GM21515 (cell line): ENCODE measurements at regions not wholly inside any gene's neighbourhood (a gene's known extent, or its start where the extent isn't known, plus 50 kb on each side); places are given as distances from the start of the nearest gene placed in this dataset.
"Not testable (repeated sequence)": the region's sequence is repeated elsewhere in the genome, so short reads cannot be mapped to it uniquely, and the experiment has no call there.

ENCODE experiments used
- ATAC-seq: cut with Tn5 transposase; IDR thresholded peaks from one replicate; pipeline ENCODE4 v1.9.1; 2021; ENCODE audit not compliant: unreplicated experiment

- no peak for ATAC-seq
Measured at GRCh38 chr3:31095255-31095654, 200.8 kb upstream of the GADL1 start.

- no peak for ATAC-seq
Measured at GRCh38 chr3:31096661-31097395, 202.4 kb upstream of the GADL1 start.

GRCh38 chr3:31100519-31100918, 206.1 kb upstream of the GADL1 start:
- ATAC-seq, result no peak

- ATAC-seq, result not testable (repeated sequence)
Measured at GRCh38 chr3:31101285-31101684, 206.8 kb upstream of the GADL1 start.

- no peak for ATAC-seq
Measured at GRCh38 chr3:31102196-31102879, 207.9 kb upstream of the GADL1 start.

GRCh38 chr3:31103181-31103580, 208.7 kb upstream of the GADL1 start:
- no peak for ATAC-seq

- ATAC-seq, result no peak
Measured at GRCh38 chr3:31103623-31104180, 209.2 kb upstream of the GADL1 start.

GRCh38 chr3:31105011-31105410, 210.6 kb upstream of the GADL1 start:
- ATAC-seq, result no peak

- ATAC-seq, result no peak
Measured at GRCh38 chr3:31105438-31106077, 211.1 kb upstream of the GADL1 start.

GRCh38 chr3:31106204-31106603, 211.7 kb upstream of the GADL1 start:
- no peak for ATAC-seq

- ATAC-seq, result peak; percentile 94
Measured at GRCh38 chr3:31106912-31107311, 212.5 kb upstream of the GADL1 start.

- no peak for ATAC-seq
Measured at GRCh38 chr3:31114929-31115283, 220.4 kb upstream of the GADL1 start.

- not testable (repeated sequence) for ATAC-seq
Measured at GRCh38 chr3:31115531-31115930, 221.1 kb upstream of the GADL1 start.

- no peak for ATAC-seq
Measured at GRCh38 chr3:31116651-31117050, 222.2 kb upstream of the GADL1 start.

- no peak for ATAC-seq
Measured at GRCh38 chr3:31117854-31118253, 223.4 kb upstream of the GADL1 start.

- no peak for ATAC-seq
Measured at GRCh38 chr3:31124373-31124772, 229.9 kb upstream of the GADL1 start.

GRCh38 chr3:31125413-31126020, 231.1 kb upstream of the GADL1 start:
- no peak for ATAC-seq

GRCh38 chr3:31129241-31129640, 234.8 kb upstream of the GADL1 start:
- no peak for ATAC-seq

- ATAC-seq, result peak; percentile 56
Measured at GRCh38 chr3:31132132-31132769, 237.8 kb upstream of the GADL1 start.

- no peak for ATAC-seq
Measured at GRCh38 chr3:31133541-31133940, 239.1 kb upstream of the GADL1 start.

- ATAC-seq, result no peak
Measured at GRCh38 chr3:31135546-31135945, 241.1 kb upstream of the GADL1 start.
